ENCODE measurements at regions not wholly inside any gene's neighbourhood (a gene's known extent, or its start where the extent isn't known, plus 50 kb on each side); places are given as distances from the start of the nearest gene placed in this dataset.

GRCh38 chr5:89729623-89730301 is 679.8 kb downstream of the CETN3 start:
- Histone ChIP-seq H3K4me3 (no peak overlapping the region), H3K27ac (no peak overlapping the region)
- no peak for DNase-seq (ENCODE audit: low spot score)
- TF ChIP-seq, protein P1, sequence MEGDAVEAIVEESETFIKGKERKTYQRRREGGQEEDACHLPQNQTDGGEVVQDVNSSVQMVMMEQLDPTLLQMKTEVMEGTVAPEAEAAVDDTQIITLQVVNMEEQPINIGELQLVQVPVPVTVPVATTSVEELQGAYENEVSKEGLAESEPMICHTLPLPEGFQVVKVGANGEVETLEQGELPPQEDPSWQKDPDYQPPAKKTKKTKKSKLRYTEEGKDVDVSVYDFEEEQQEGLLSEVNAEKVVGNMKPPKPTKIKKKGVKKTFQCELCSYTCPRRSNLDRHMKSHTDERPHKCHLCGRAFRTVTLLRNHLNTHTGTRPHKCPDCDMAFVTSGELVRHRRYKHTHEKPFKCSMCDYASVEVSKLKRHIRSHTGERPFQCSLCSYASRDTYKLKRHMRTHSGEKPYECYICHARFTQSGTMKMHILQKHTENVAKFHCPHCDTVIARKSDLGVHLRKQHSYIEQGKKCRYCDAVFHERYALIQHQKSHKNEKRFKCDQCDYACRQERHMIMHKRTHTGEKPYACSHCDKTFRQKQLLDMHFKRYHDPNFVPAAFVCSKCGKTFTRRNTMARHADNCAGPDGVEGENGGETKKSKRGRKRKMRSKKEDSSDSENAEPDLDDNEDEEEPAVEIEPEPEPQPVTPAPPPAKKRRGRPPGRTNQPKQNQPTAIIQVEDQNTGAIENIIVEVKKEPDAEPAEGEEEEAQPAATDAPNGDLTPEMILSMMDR (IDR thresholded peaks at IDR 0.05), result no peak

DNA sequence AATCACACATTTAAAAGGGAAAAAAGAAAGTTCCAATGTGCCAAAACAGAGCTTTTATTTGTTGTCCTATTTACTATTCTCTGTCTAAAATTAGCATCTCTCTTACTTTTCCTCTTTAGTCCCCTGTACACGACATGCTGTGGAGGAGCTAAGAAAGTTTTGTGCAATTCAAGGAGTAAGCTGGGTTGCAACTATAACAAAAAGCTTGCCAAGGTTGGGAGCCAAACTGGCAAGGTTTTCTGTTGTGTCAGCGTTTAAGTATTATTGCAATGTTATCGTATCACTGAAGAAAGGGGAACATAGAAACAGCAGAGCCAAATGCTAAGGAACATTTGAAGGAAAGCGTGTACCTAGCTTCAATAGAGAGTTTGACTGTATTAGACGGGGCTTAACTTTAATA is 680.8 kb downstream of the CETN3 start:
- DNase-seq (ENCODE audit: low spot score), result no peak
- no peak overlapping the region for H3K27ac ChIP-seq
- TF ChIP-seq, protein P1 (IDR thresholded peaks at IDR 0.05), result no peak
- peak overlapping the region; percentile 17 for H3K4me3 ChIP-seq

DNA sequence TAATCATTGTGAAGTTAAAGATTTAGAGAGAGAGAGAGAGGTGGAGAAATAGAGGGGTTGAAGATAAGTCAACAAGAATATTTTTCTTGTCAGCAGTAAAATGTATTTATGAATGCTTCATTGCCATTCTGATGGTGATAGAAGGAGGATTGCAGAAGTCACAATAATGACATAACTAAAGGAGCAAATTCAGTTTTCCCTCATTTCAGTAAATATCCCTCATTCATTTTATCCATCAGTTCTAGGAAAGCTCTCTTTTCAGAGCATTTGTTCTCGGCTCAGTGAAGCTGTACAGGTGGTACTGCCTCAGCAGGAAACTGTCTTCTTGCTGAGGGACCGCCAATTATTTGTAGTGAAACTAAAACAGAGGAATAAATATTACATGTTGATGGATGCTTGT is 681.4 kb downstream of the CETN3 start:
- H3K4me3 ChIP-seq, result no peak overlapping the region
- no peak for DNase-seq (ENCODE audit: low spot score)
- H3K27ac ChIP-seq, result no peak overlapping the region
- TF ChIP-seq, protein P1 (IDR thresholded peaks at IDR 0.05), result no peak

- TF ChIP-seq, protein P1 (IDR thresholded peaks at IDR 0.05), result no peak
- Histone ChIP-seq H3K27ac (no peak overlapping the region), H3K4me3 (no peak overlapping the region)
- no peak for DNase-seq (ENCODE audit: low spot score)
Observed at GRCh38 chr5:89724379-89725095, 685.0 kb downstream of the CETN3 start.

DNA sequence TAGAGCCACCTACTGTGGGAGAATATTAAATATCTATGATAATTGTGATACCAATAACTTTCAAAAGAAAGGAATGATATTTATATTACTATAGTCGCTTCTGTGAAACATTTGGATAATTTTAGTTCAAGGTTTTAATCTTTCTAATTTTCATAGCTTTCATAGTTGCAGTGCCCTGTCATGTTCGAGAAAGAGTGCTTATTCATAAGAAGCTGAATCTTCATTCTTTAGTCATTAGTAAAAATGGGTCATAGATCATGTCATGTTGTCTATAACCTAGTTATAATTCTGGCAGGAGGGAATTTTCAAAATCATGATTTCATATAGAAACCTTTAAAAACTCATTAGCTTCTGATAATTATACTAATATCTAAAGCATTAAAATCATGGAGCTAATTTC is 685.6 kb downstream of the CETN3 start:
- Histone ChIP-seq H3K4me3 (no peak overlapping the region), H3K27ac (no peak overlapping the region)
- TF ChIP-seq, protein P1 (IDR thresholded peaks at IDR 0.05), result no peak
- no peak for DNase-seq (ENCODE audit: low spot score)

GRCh38 chr5:89722538-89722937 is 687.0 kb downstream of the CETN3 start:
- TF ChIP-seq, protein P1 (IDR thresholded peaks at IDR 0.05), result no peak
- DNase-seq (ENCODE audit: low spot score), result no peak
- H3K4me3 ChIP-seq, result no peak overlapping the region
- H3K27ac ChIP-seq, result no peak overlapping the region

- TF ChIP-seq, protein P1 (IDR thresholded peaks at IDR 0.05), result no peak
- H3K27ac ChIP-seq, result no peak overlapping the region
- DNase-seq (ENCODE audit: low spot score), result no peak
- no peak overlapping the region for H3K4me3 ChIP-seq
Observed at GRCh38 chr5:89721931-89722330, 687.6 kb downstream of the CETN3 start.
